ENCODE measurements at regions not wholly inside any gene's neighbourhood (a gene's known extent, or its start where the extent isn't known, plus 50 kb on each side); places are given as distances from the start of the nearest gene placed in this dataset.

- no peaks in the 10 kb centered on the region for H3K36me3 ChIP-seq (ENCODE audit: insufficient read depth, low read length)
- intact Hi-C loops (cut with micrococcal nuclease; ENCODE audit: unreplicated experiment): no loop called here
- H3K9me2 ChIP-seq (ENCODE audit: insufficient read depth, low read length): no peaks in the 10 kb centered on the region
- H3K4me2 ChIP-seq (ENCODE audit: low read length): no peak overlapping the region
- ChIA-PET POLR2A (no interaction called here), CTCF (ENCODE audit: unreplicated experiment) (no interaction called here)
- no peaks in the 10 kb centered on the region for H3K4me1 ChIP-seq (ENCODE audit: insufficient read depth, low read length, poor library complexity, severe bottlenecking)
- no peak overlapping the region for H3K27ac ChIP-seq (ENCODE audit: low read depth, low read length, poor library complexity, severe bottlenecking)
- no peaks in the 10 kb centered on the region for H3K79me2 ChIP-seq (ENCODE audit: insufficient read depth, low read depth, low read length)
- DNase-seq (ENCODE audit: low spot score): no peak
- H4K20me1 ChIP-seq (ENCODE audit: insufficient read depth, low read length): no peaks in the 10 kb centered on the region
- H2AFZ ChIP-seq (ENCODE audit: low read length): no peak overlapping the region
- TF ChIP-seq EZH2phosphoT487 (IDR thresholded peaks at IDR 0.05; ENCODE audit: borderline replicate concordance, low read depth, low read length): no peak
- TF ChIP-seq CTCF (conservative IDR thresholded peaks at IDR 0.05; ENCODE audit: low read length): no peak
- BruUV-seq (replicated peaks): no TSS peak
- H3K9me3 ChIP-seq (ENCODE audit: low read length): no peaks in the 10 kb centered on the region
- H3K4me3 ChIP-seq (ENCODE audit: low read depth, low read length, poor library complexity, severe bottlenecking): no peak overlapping the region
Measured at GRCh38 chr2:155748131-155748530, 584.4 kb downstream of the NR4A2 start.

DNA sequence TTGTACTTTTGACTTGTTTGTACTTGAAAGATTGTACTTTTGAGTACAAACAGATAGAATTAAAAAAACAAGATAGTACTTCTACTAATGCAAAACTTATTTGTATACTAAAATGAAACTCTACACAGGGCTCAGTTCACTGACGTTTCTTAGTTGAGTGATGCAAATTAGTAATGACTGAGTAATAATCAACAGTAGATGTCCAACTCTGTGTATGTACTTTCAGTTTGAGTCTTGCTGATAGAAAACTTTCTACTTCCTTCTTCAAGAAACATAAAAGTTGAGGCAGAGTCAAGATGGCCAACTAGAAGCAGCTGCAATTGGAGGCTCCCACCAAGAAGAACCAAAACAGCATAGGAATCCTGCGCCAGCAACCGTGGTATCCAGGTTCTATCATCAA is 585.0 kb downstream of the NR4A2 start:
- no peaks in the 10 kb centered on the region for H3K36me3 ChIP-seq (ENCODE audit: insufficient read depth, low read length)
- ChIA-PET POLR2A (no interaction called here), CTCF (ENCODE audit: unreplicated experiment) (no interaction called here)
- no peak for DNase-seq (ENCODE audit: low spot score)
- intact Hi-C loops (cut with micrococcal nuclease; ENCODE audit: unreplicated experiment): no loop called here
- no peaks in the 10 kb centered on the region for H3K79me2 ChIP-seq (ENCODE audit: insufficient read depth, low read depth, low read length)
- no peaks in the 10 kb centered on the region for H3K9me3 ChIP-seq (ENCODE audit: low read length)
- no TSS peak for BruUV-seq (replicated peaks)
- no peak overlapping the region for H2AFZ ChIP-seq (ENCODE audit: low read length)
- no peaks in the 10 kb centered on the region for H4K20me1 ChIP-seq (ENCODE audit: insufficient read depth, low read length)
- no peak overlapping the region for H3K4me2 ChIP-seq (ENCODE audit: low read length)
- H3K4me1 ChIP-seq (ENCODE audit: insufficient read depth, low read length, poor library complexity, severe bottlenecking): no peaks in the 10 kb centered on the region
- no peaks in the 10 kb centered on the region for H3K9me2 ChIP-seq (ENCODE audit: insufficient read depth, low read length)
- H3K27ac ChIP-seq (ENCODE audit: low read depth, low read length, poor library complexity, severe bottlenecking): no peak overlapping the region
- no peak overlapping the region for H3K4me3 ChIP-seq (ENCODE audit: low read depth, low read length, poor library complexity, severe bottlenecking)
- TF ChIP-seq CTCF (conservative IDR thresholded peaks at IDR 0.05; ENCODE audit: low read length) (no peak), EZH2phosphoT487 (IDR thresholded peaks at IDR 0.05; ENCODE audit: borderline replicate concordance, low read depth, low read length) (no peak)

DNA sequence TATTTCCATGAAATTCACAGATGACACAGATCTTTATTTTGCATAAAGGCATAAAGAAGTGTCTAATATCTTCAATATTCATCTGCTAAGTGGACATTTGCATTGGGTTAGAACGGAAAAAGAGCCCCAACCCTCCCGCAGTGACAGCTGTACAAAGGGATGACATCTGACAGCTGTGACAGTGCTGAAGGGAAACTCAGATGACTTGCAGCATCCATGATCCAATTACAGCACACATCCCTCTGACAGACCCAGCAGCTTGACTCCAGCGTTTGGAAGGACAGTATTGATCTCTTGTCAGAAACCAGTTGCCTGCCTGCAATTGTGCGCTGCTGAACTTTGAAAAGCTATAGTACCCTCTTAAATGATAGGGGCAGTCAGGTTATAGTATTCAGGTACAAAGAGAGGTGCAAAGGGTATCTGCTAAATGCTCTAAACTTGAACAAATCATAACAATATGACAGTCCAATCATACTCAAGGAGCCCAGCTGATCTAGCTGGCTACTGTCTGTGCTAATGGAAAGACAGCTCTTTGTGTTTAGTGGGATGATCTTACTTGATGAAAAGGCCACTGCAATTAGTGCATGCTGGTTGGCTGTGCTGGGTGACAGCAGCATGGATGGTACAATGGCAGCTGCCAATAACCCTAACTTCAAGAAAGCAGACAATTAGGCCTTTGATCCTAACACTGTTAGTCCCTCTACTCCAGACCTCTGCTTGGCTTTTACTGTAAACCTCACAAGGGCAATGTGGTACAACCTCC is 599.2 kb downstream of the NR4A2 start:
- H3K79me2 ChIP-seq (ENCODE audit: insufficient read depth, low read depth, low read length): no peaks in the 10 kb centered on the region
- H3K9me2 ChIP-seq (ENCODE audit: insufficient read depth, low read length): no peaks in the 10 kb centered on the region
- no peaks in the 10 kb centered on the region for H3K36me3 ChIP-seq (ENCODE audit: insufficient read depth, low read length)
- no peak overlapping the region for H3K4me2 ChIP-seq (ENCODE audit: low read length)
- intact Hi-C loops (cut with micrococcal nuclease; ENCODE audit: unreplicated experiment): no loop called here
- no peak overlapping the region for H2AFZ ChIP-seq (ENCODE audit: low read length)
- DNase-seq (ENCODE audit: low spot score): no peak
- no TSS peak for BruUV-seq (replicated peaks)
- no peak overlapping the region for H3K4me3 ChIP-seq (ENCODE audit: low read depth, low read length, poor library complexity, severe bottlenecking)
- no peaks in the 10 kb centered on the region for H4K20me1 ChIP-seq (ENCODE audit: insufficient read depth, low read length)
- ChIA-PET CTCF (ENCODE audit: unreplicated experiment) (no interaction called here), POLR2A (interaction anchor here (0.9 kb wide), 2 partner anchors 9 to 47 kb away, joined by 3 to 4 read pairs; no protein-coding TSS in a partner anchor)
- H3K4me1 ChIP-seq (ENCODE audit: insufficient read depth, low read length, poor library complexity, severe bottlenecking): no peaks in the 10 kb centered on the region
- no peaks in the 10 kb centered on the region for H3K9me3 ChIP-seq (ENCODE audit: low read length)
- TF ChIP-seq EZH2phosphoT487 (IDR thresholded peaks at IDR 0.05; ENCODE audit: borderline replicate concordance, low read depth, low read length) (no peak), CTCF (conservative IDR thresholded peaks at IDR 0.05; ENCODE audit: low read length) (no peak)
- H3K27ac ChIP-seq (ENCODE audit: low read depth, low read length, poor library complexity, severe bottlenecking): no peak overlapping the region
